ENCODE measurements at regions not wholly inside any gene's neighbourhood (a gene's known extent, or its start where the extent isn't known, plus 50 kb on each side); places are given as distances from the start of the nearest gene placed in this dataset.

GRCh38 chr10:113443141-113443925, 109.5 kb upstream of the HABP2 start:
- DNase-seq, result no peak

- no peak for DNase-seq
Measured at GRCh38 chr10:113444766-113445365, 108.0 kb upstream of the HABP2 start.

- no peak for DNase-seq
Measured at GRCh38 chr10:113445736-113446135, 107.1 kb upstream of the HABP2 start.

GRCh38 chr10:113446739-113447138, 106.1 kb upstream of the HABP2 start:
- no peak for DNase-seq

GRCh38 chr10:113447278-113447677, 105.6 kb upstream of the HABP2 start:
- no peak for DNase-seq

- no peak for DNase-seq
Measured at GRCh38 chr10:113449006-113449695, 103.7 kb upstream of the HABP2 start.

GRCh38 chr10:113450046-113450804, 102.6 kb upstream of the HABP2 start:
- no peak for DNase-seq

- no peak for DNase-seq
Measured at GRCh38 chr10:113450906-113451305, 101.9 kb upstream of the HABP2 start.

- no peak for DNase-seq
Measured at GRCh38 chr10:113452146-113452845, 100.6 kb upstream of the HABP2 start.

GRCh38 chr10:113453351-113453750, 99.5 kb upstream of the HABP2 start:
- DNase-seq, result no peak

- DNase-seq, result peak in 1 of 5 experiments; percentile 8
Measured at GRCh38 chr10:113454341-113455061, 98.4 kb upstream of the HABP2 start.

GRCh38 chr10:113455947-113456346, 96.9 kb upstream of the HABP2 start:
- DNase-seq, result no peak

- DNase-seq, result no peak
Measured at GRCh38 chr10:113456741-113457140, 96.1 kb upstream of the HABP2 start.

- no peak for DNase-seq
Measured at GRCh38 chr10:113457408-113457807, 95.4 kb upstream of the HABP2 start.

GRCh38 chr10:113458451-113458850, 94.4 kb upstream of the HABP2 start:
- no peak for DNase-seq

GRCh38 chr10:113458944-113459343, 93.9 kb upstream of the HABP2 start:
- DNase-seq, result no peak

- DNase-seq, result no peak
Measured at GRCh38 chr10:113459626-113460280, 93.1 kb upstream of the HABP2 start.

GRCh38 chr10:113463083-113463482, 89.8 kb upstream of the HABP2 start:
- no peak for DNase-seq

GRCh38 chr10:113463777-113464176, 89.1 kb upstream of the HABP2 start:
- no peak for DNase-seq

- no peak for DNase-seq
Measured at GRCh38 chr10:113469796-113470195, 83.1 kb upstream of the HABP2 start.
